Activated CD8-positive, alpha-beta memory T cell treated with anti-CD3 and anti-CD28 coated beads, Interleukin-2, amount 50 U/mL, for 48 hours (primary cell): ENCODE measurements at regions not wholly inside any gene's neighbourhood (a gene's known extent, or its start where the extent isn't known, plus 50 kb on each side); places are given as distances from the start of the nearest gene placed in this dataset.

ENCODE experiments used
- DNase-seq: peaks from one replicate; pipeline ENCODE4 v3.0.0-alpha.2; 2020

DNA sequence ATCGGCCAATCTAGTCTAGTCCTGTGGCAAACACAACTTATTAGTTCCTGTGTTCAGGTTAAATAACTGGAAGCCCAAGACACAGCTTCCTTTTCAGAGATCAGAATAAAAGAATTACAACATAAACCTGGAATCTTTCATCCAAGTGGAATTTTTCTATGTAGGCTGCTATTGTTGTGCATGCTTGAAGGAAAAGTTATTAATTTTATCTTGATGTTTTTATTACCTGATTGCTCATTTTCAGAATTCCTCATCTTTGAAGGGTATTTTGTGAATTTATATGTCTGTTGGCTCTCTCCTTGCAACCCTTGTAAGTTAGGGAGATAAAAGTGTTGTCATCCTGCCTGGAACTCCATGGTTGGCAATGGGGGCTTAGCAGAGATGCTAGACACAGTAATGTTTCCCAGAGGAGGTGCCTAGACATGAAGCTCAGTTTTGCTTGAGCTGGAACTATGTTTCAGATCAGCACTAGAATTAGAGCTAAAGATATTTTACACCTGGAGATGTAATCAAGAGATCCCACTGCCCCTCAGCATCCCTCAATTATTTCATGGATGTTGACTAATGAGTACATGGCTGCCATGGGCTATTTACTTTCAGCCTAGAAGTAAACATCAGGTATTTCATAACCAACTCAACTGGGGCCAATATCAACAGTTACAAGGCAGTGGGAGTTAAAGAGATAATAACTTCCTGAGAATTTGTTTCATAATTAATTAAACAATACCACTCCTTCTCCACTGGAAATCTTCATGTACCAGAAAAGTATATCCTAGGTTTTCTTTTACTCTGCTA is 367.0 kb upstream of the MARCKS start:
- DNase-seq: no peak

DNA sequence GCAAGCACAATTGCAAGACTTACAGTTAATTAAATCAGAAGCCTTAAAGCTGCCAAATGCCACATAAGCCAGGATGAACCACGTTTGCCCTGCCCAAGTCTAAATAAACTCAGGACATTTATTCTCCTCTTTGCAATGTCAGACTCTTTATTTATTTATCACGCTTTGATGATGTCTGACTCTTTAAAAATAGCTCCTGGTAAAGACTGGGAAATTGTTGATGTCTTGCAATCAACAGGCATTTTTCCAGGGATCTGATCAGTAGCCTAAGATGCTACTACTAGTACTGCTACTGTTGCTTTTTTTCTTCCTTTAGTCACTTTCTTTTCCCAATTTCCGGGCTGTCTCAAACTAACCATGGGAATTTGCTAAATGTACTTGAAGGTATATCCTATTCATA is 365.8 kb upstream of the MARCKS start:
- no peak for DNase-seq

DNA sequence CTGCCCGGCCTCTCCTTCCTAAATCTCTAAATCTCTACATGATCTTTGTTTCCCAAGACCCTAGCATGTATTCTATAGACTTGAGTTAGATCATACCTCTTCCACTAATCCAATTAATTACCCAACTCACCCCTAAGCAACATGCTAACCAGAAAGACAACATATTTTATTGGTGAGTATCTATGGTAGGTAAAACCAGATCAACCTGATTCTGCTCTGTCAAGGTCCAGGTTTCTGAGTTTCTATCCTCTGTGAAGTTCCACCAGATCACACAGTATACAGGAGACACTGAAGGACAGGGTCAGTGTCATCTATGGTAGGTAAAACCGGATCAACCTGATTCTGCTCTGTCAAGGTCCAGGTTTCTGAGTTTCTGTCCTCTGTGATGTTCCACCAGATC is 363.2 kb upstream of the MARCKS start:
- DNase-seq: no peak

DNA sequence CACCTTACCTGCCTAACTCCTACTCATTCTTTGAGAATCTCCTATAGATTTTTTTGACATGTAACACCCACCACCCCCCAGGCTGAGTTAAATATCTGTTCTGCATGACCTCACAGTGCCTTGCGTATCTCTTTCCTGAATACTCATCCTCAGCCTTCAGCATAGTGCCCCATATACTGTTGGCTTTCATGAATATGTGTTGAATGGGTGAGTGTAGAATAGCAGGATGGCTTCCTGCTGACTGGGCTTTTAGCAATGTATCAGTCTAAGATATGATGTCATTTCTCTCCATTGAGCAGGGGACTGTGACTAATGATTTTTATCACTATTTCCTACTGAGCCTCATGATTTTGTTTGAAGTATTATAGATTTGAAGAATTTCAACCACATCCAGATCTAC is 361.6 kb upstream of the MARCKS start:
- DNase-seq: no peak

DNA sequence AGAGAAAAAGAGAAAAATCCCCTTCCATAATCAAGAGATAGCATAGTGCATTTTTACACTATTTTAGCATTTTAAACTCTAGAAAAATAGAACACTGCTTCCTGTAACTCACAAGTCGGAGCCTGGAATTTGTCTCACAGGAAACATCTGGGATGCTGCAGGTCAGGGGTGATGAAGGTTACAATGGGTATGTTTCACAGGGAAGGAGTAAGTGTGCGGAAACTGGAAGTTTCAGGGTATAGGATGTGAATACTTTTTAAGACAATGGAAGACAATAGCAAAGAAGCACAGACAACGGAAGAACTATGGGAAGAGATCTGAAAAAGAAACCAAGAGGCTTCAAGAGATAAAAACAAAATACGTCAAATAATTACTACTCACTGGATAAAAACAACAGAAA is 361.0 kb upstream of the MARCKS start:
- DNase-seq: no peak

DNA sequence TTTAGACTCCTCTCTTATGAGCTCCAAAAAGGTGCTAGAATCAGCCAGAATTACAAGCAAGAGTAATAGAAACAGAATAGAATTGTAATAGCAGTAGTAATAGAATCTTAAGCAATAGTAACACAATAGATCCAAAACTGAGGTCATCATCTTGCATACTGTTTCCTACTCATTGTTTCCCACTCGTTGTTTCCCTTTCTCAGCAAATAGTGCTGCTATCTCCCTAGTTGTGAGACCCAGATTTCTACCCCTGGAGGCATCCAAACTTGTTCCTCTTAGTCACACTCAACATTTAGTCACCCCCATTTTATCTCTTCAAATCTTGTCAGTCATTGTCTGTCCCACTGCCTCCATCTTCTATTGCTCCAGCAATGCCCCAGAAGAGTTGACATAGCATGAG is 356.9 kb upstream of the MARCKS start:
- no peak for DNase-seq

DNA sequence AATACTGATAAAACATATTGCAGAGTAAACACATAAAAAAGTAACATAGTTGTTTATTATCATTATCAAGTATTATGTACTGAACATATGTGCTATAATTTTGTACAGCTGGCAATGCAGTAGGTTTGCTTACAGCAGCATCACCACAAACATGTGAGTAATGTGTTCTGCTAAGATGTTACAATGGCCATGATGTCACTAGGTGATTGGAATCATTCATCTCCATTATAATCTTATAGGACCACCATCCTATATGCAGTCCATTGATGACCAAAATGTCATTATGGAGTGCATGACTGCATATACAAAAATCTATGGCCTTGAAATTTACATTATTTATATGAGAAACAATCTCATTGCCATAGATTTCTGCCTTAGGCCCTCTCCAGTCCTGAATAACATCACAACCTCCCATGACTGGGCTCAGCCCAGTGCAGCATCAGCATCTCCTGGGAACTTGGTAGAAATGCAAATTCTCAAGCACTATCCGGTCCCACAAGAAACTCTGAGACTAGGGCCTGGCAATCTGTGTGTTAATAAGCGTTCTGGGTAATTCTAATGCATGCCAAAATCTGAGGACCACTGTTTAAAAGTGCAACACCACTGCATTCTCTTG is 352.0 kb upstream of the MARCKS start:
- DNase-seq: no peak

DNA sequence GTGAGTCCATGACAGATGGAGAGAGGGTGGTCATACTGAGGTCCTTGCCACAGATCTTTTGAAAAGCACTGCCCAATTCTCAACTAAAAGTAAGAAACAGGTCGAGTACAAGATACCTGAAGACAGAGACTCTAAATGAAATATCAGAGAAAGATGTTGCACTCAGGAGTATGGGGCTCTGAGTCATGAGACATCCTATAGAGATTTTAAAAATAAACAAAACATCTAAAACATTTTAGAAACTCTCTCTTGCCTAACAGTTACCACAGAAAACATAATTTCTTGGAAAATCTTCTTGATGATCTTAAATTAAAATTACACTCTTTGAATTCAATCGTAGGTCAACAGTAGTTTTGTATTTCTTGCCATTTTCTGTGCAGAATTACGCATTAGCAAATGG is 348.9 kb upstream of the MARCKS start:
- no peak for DNase-seq

DNA sequence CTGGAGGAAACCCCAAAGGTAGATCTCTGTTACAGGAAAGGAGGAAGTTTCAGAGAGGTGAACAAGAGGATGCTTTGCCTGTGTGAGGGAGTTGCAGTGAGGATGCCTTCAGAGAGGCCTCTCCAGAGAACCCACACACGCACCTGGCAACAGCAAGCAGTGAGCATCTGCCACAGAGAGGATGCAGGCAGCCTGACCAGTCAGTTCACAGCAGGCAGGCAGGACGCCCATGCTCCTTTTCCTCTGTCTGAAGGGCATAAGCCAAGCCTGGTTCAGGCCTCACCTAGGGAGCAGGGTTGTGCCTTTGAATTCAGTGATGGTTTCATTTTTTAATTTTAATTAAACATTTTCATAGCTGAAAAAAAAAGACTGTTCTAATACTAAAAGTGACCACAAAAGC is 346.0 kb upstream of the MARCKS start:
- no peak for DNase-seq

DNA sequence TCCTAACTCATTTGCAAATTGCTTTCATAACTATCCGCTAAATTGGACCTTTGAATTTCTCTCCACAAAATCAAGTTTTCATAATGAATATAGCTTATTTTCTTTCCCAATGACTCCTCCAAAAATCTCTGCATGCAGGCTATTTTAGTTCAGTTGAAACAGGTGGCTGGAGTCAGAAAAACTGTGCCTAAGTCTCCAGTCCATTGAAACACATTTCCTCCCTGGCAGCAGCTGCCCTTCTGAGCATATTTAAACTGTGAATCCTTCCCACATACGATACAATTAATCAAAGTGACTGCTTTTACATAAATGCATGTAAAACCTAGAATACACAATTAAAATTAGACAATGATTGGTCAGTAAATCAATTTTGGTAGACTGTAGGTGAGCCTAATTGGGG is 344.6 kb upstream of the MARCKS start:
- no peak for DNase-seq

DNA sequence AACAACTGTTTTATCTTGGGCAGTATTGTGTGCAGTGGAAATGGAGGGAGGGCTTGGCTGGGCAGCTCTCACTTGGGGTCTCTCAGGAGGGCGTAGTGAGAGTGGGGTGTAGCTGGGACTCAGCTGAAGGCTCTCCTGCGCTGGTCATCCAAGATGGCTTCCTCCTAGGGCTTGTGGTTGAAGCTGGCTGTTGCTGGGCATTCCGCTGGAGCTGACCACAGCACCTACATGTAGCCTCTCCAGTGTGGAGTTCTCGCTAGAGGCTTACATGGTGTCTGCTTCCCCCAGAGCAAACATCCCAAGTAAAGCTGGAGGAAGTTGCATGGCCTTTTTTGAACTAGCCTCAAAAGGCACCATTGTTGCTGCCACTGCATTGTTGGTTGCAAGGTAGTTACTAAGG is 344.1 kb upstream of the MARCKS start:
- no peak for DNase-seq

DNA sequence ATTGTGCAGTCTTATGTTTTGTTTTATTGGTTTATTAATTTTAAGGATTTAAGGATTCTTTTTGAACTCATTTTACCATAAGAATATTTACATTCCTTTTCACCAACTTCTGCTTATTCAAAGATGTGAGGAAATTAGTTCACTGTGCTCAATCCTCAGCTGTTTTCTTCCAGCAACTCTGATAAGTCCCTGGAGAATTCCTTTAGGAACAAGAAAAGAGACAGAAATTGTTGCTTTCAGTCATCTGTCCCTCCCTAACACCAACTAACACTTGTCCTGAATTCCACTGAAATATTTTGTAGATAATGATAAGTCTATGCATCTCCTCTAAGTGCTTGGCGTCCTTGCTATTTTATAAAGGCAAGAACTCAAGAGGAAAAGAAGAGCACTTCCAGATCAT is 334.8 kb upstream of the MARCKS start:
- no peak for DNase-seq

DNA sequence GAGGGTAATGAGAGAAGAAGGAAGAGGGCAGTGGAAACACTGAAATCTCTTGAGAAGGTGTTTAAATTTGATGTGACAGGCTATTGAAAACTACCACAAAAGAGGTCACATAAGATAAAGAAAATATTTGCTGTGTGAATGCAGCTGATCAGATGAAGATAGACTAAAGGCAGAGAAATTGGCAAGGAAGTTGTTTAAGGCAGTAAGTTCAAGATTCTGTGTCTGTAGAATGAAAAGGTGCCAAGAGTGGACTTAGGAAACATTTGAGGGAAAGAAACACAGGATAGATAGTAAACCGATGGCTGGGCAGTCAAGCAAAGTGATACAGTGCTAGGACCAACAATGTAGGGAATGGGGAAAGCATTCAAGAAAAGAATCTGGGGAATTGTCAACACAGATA is 332.3 kb upstream of the MARCKS start:
- no peak for DNase-seq

DNA sequence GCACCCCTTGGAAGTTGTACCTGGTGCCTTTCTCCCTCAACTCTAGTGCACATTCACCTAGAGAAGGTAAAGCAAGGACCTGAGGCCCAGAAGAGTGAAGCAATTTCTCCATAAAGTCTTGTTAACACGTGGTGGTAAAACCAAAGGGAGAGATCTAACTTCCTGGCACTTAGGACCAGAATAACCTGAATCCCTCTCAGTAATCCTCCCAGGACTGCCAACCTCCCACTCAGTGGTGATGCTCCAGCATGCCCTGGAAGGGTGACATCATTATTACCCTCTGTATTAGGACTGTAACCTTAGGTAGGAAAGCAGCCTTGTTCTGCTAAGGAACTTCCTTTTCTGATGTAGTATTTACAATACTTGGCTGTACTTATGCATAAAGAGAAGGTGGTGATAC is 330.6 kb upstream of the MARCKS start:
- DNase-seq: no peak

DNA sequence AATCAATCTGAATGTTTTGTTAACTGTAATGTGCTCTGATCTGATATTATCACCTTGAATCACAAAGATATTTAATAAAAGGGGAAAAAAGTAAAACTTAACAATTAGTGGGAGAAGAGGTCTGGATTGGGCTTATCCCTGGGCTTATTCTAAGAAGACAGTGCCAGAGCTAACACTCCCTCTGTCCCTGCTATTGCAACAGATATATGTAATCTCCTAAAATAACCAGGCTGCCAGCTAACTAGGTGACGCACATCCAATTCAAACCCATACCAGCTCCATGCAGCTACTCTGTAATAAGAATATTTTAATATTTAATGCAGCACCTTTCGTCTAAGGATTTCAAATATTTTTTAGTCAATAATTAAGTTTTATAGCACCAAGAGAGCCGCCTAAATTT is 330.1 kb upstream of the MARCKS start:
- no peak for DNase-seq

DNA sequence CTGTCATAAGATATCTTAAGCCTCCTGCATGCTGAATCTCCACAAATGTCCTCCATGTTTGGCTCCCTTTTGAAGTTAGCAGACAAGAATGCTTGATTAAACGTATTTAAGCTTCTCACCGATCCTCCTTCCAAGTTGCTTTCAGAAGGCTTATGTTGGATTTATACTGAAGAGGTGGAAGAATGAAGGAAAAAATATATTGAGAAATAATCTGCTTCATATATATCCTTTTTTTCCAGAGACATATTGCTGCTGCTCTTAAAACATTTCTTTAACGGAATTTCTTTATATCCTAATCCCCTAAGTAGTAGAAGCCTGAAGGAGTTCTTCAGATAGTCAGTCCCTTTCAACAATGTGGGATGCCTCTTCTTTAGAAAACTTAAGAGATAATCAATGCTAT is 329.0 kb upstream of the MARCKS start:
- no peak for DNase-seq

DNA sequence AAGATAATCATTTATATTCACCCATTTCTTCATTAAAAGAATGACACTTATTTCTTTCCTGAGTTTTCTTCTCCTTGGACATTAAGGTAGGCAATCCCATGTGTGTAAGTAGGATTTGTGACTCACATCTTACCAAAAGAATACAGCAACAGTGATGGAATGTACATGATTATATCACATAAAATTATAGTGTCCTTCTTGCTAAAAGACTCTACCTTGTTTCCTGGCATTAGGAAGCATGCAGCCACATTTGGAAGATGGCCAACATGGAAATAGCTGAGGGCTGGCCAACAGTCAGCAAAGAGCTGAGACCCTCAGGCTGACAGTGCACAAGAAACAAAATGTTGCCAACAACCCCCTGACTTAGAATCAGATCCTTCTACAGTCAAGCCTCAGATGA is 327.9 kb upstream of the MARCKS start:
- DNase-seq: no peak

DNA sequence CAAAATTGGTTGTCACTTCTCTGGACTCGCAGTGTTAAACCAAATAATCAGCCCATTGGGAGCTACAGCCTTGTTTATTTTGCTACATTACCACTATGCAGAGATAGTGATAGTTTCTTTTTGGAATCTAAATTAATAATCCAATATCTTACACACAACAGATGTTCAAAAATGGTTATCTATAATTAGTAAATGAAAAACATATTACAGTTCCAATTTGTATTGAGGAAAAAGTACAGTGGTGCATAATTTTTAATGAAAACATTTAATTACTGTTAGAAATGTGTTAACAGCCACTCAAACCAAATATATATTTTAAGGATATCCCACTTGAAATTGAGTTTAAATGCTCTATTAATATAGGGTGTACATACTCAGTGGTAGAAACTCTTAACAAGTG is 327.3 kb upstream of the MARCKS start:
- DNase-seq: no peak

DNA sequence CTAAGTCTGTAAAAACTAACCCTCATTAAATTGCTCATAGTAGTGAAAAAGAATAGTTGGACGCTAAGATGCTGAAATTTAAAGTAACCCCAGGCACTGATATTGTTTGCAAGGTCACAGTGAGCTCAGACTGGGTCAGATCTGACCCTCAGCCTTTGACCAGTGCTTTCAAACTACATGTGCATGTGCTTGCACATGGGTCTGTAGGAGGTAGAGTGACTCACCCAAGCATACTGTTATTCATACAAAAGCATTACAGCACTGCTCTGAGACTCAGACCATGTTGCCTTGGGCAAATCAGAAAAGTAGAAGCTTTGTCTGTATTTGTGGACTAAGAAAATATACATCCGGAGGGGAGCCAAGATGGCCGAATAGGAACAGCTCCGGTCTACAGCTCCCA is 326.4 kb upstream of the MARCKS start:
- DNase-seq: no peak

DNA sequence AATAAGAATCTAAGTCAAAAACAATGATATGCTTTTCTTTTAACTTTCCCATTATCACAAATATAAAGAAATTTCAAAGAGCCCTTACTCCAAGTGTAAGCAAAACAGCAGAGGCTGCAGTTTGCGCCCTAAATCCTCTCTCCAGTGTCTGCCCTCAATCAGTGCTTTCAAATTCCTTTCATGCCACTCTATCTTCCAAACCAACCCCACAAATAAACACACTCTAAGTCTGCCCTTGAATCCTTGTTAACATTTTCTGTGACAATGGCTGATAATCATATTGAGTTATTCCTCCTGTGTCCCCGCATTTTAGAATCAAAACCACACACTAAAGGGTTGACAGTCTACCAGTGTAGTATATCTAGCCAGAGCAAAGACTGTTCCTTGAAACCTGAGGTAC is 317.9 kb upstream of the MARCKS start:
- DNase-seq: no peak

DNA sequence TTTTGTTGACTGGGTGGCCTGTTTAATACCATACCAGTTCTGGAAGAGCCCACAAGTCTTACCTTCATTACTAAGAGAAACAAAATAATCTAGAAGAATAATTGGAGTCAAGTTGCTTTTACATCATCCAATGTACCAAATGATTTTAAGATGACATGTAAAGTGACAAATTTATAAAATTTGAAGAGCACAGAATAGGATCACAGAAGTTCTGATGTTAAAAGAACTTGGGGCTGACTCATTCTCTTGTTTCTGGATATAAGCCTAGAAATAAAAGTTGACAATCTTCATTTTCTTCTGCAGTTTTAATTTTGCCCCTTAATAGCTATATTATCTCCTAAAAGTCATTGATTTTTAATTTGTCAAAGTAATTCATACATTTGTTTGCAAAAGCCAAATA is 317.5 kb upstream of the MARCKS start:
- DNase-seq: no peak

DNA sequence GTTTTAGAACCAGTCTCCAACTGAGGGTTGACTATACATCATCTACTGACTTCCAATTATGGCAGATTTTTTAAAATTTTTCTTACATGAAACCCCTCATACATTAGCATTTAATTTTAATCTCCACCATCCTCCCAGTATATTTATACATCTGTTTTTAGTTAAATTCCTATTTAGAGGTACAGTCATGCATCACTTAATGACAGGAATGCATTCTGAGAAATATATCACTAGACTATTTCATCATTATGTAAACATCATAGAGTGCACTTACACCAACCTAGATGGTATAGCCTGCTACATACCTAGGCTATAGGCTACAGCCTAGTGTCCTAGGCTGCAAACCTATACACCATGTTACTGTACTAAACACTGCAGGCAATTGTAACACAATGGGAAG is 316.7 kb upstream of the MARCKS start:
- DNase-seq: no peak

DNA sequence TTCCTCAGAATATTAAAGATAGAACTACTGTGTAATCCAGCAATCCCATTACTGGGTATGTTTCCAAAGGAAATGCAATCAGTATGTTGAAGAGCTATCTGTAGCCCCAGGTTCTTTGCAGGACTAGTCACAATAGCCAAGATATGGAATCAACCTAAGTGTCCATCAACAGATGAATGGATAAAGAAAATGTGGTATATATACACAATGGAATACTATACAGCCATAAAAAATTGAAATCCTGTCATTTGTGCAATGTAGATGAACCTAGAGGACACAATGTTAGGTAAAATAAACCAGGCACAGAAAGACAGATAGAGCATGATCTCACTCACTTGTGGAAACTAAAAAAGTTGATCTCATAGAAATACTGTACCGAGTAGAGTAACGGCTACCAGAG is 306.0 kb upstream of the MARCKS start:
- no peak for DNase-seq

DNA sequence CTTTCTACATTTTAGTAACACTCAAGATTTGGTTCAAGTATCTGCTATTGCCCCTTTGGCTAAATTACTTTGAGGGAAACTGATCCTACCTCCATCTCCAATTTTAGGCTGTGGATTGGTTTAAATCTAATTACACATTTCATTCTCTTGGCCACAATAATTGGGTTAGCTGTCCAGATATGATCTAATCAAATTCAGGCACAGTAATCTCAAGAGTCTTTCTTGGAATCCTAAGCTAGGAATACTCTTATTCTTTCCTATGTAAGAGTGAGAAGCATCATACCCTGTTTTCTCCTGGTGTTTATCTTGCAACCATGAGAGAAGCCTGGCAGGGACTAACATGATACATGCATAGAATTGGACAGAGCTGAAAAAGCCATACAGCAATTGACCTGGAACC is 300.4 kb upstream of the MARCKS start:
- DNase-seq: no peak

DNA sequence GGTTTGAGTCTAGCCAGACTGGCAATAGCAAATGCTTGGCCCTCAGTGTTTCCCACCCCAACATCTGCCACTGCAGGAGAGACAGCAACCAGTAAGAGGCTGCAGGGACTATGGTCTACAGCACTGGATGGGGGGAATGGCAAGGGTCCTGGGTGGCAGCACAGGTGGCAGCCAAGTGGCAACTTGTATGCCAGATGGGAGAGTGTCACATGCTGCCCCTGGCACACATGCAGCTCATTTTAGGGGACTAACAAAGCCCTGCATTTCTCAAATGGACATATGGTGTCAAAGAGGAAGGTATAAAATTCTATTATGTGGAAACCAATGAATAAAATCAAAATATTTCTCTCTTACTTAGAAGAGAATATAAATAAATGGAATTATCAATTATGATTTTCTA is 298.7 kb upstream of the MARCKS start:
- no peak for DNase-seq
